Esophagus muscularis mucosa (tissue), 4 donors: ENCODE measurements at regions not wholly inside any gene's neighbourhood (a gene's known extent, or its start where the extent isn't known, plus 50 kb on each side); places are given as distances from the start of the nearest gene placed in this dataset.
"Not testable (repeated sequence)": the region's sequence is repeated elsewhere in the genome, so short reads cannot be mapped to it uniquely, and the experiment has no call there.

Source experiments
- DNase-seq: peaks from one replicate; pipeline ENCODE4 v3.0.0-alpha.2; 2017; ENCODE audit errors: extremely low spot score
- H3K27ac ChIP-seq, 4 donors: fragments of 200-600 bp; sonication (generic); replicated peaks in 1 of 4; 1 replicate in 3 of 4; 2 replicates in 1 of 4; pipeline ENCODE4 v1.5.1; 2016 to 2019; ENCODE audit warnings: mild to moderate bottlenecking in 1 of 4
- H3K27me3 ChIP-seq, 4 donors: fragments of 200-600 bp; sonication (generic); one replicate each; pipeline versions ENCODE4 v1.5.1 to v1.6.0; 2016 to 2019
- H3K36me3 ChIP-seq, 4 donors: fragments of 200-600 bp; sonication (generic); one replicate each; pipeline ENCODE4 v1.5.1; 2016 to 2019
- H3K4me1 ChIP-seq, 4 donors: fragments of 200-600 bp; sonication (generic); one replicate each; pipeline ENCODE4 v1.5.1; 2016 to 2019
- H3K4me3 ChIP-seq, 4 donors: fragments of 200-600 bp; sonication (generic); 1 replicate in 2 of 4; 2 replicates in 2 of 4; pipeline ENCODE4 v1.5.1; 2016 to 2019; ENCODE audit warnings: mild to moderate bottlenecking in 4 of 4, moderate library complexity in 1 of 4
- H3K9me3 ChIP-seq, 4 donors: fragments of 200-600 bp; sonication (generic); 1 replicate in 3 of 4; 2 replicates in 1 of 4; pipeline ENCODE4 v1.5.1; 2016 to 2019
- EP300 ChIP-seq: sonication (generic); formaldehyde crosslinking; IDR thresholded peaks from one replicate; pipeline ENCODE4 v1.6.1; 2017; ENCODE audit warnings: antibody characterized with exemption
- POLR2A ChIP-seq: fragments of 450-650 bp; IDR thresholded peaks from one replicate; pipeline ENCODE4 v1.6.1; 2017; ENCODE audit warnings: antibody characterized with exemption, moderate library complexity, mild to moderate bottlenecking, low read depth
- POLR2AphosphoS5 ChIP-seq, 2 donors: sonication (generic); formaldehyde crosslinking; IDR thresholded peaks; one replicate each; pipeline ENCODE4 v1.6.1; 2017; ENCODE audit warnings: antibody characterized with exemption in 2 of 2
- WGBS: methylation state at CpG from one replicate; pipeline ENCODE4 v1.1.5; 2018; 5-methylcytosine and 5-hydroxymethylcytosine counted together
- intact Hi-C: fragments of 100-400 bp; cut with DNase I; formaldehyde crosslinking; loops from one replicate; pipeline ENCODE4 v1.15.1; 2023
- TF ChIP-seq, protein P1 (sequence below), 3 experiments: fragments of 200-600 bp in 2 of 3; fragments of 450-650 bp in 1 of 3; sonication (generic) in 2 of 3; IDR thresholded peaks; one replicate each; pipeline ENCODE4 v1.5.1; 2017 to 2019; ENCODE audit warnings: antibody characterized with exemption in 3 of 3, mild to moderate bottlenecking in 2 of 3, moderate library complexity in 1 of 3

DNA sequence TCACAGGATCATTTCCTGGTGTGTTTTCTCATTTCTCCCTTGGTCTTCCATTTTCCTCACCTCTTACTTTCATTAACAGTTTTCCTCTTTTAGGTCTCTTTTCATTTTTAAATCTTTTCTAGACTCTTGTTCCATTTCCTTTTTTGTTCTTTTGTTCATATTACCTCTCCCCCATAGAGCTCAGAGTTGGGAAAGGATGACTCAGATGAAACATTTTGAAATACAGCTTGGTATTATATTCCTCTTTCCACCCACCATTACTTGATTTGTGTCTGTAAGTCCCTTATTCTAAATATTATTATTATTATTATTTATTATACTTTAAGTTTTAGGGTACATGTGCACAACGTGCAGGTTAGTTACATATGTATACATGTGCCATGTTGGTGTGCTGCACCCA is 153.1 kb downstream of the VGLL3 start:
- 82% methylated on average over 1 of the region's 1 CpG for WGBS

DNA sequence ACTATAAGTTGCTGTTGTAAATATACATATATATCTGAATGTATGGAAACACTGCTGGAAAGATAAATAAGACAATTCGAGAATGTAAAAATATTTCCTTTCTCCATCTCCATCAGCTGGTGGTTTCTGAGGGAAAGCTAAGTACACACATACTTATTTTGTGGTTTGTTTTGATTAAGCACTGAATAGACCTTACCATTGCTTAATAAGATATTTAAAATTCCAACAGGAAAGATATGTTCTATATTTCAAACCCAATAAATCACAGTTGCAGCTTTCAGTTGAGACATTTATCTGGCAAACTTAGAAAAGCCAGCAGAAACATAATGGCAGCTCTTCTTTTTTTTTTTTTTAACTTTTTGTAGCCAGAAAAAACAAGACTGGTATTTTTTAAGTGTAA is 160.4 kb downstream of the VGLL3 start:
- intact Hi-C loops = no loop called here
- Histone ChIP-seq H3K4me1 (no peaks in the 10 kb centered on the region), H3K4me3 (no peak overlapping the region), H3K9me3 (no peaks in the 10 kb centered on the region), H3K27ac (no peak overlapping the region), H3K36me3 (no peaks in the 10 kb centered on the region), H3K27me3 (no peaks in the 10 kb centered on the region)
- DNase-seq = no peak
- 28% methylated on average over 1 of the region's 1 CpG for whole genome bisulfite sequencing
- TF ChIP-seq EP300 = no peak
- TF ChIP-seq POLR2A = no peak
- no peak for TF ChIP-seq POLR2AphosphoS5 (IDR thresholded peaks at IDR 0.05)
- TF ChIP-seq, protein P1, sequence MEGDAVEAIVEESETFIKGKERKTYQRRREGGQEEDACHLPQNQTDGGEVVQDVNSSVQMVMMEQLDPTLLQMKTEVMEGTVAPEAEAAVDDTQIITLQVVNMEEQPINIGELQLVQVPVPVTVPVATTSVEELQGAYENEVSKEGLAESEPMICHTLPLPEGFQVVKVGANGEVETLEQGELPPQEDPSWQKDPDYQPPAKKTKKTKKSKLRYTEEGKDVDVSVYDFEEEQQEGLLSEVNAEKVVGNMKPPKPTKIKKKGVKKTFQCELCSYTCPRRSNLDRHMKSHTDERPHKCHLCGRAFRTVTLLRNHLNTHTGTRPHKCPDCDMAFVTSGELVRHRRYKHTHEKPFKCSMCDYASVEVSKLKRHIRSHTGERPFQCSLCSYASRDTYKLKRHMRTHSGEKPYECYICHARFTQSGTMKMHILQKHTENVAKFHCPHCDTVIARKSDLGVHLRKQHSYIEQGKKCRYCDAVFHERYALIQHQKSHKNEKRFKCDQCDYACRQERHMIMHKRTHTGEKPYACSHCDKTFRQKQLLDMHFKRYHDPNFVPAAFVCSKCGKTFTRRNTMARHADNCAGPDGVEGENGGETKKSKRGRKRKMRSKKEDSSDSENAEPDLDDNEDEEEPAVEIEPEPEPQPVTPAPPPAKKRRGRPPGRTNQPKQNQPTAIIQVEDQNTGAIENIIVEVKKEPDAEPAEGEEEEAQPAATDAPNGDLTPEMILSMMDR (IDR thresholded peaks at IDR 0.05) = no peak

More for the DNA sequence above, 153.1 kb downstream of the VGLL3 start:
- Histone ChIP-seq H3K4me1 (no peaks in the 10 kb centered on the region), H3K36me3 (no peaks in the 10 kb centered on the region), H3K27me3 (no peaks in the 10 kb centered on the region), H3K4me3 (no peak overlapping the region), H3K9me3 (no peaks in the 10 kb centered on the region), H3K27ac (no peak overlapping the region)
- intact Hi-C loops = no loop called here
- TF ChIP-seq, protein P1 (IDR thresholded peaks at IDR 0.05) = no peak
- TF ChIP-seq POLR2AphosphoS5 (IDR thresholded peaks at IDR 0.05) = no peak
- TF ChIP-seq POLR2A = no peak
- TF ChIP-seq EP300 = no peak
- no peak for DNase-seq

DNA sequence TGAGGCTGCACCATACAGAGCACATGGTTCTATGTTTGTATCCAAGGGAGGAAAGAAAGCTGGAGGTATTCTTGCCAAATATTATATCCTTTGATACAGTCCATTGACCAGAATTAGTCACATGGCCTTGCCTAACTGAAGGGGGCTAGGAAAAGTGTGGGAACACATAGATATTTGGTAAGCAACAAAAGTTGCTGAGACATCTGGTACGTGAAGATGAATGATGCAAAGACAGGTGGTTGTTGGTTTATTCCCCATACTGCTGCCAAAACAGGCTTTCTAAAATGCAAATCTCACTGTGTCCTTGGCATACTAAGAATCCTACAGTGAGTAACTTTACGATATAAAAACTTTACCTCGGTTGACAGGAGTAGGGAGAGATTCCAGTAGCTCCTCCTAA is 162.2 kb downstream of the VGLL3 start:
- Histone ChIP-seq H3K36me3 (no peaks in the 10 kb centered on the region), H3K9me3 (no peaks in the 10 kb centered on the region), H3K27ac (no peak overlapping the region), H3K27me3 (no peaks in the 10 kb centered on the region), H3K4me1 (no peaks in the 10 kb centered on the region), H3K4me3 (no peak overlapping the region)
- 72% methylated on average over 3 of the region's 3 CpGs for WGBS
- TF ChIP-seq, protein P1 (IDR thresholded peaks at IDR 0.05) = no peak
- TF ChIP-seq EP300 (no peak), POLR2AphosphoS5 (IDR thresholded peaks at IDR 0.05) (no peak), POLR2A (no peak)
- DNase-seq = no peak
- intact Hi-C loops = no loop called here

DNA sequence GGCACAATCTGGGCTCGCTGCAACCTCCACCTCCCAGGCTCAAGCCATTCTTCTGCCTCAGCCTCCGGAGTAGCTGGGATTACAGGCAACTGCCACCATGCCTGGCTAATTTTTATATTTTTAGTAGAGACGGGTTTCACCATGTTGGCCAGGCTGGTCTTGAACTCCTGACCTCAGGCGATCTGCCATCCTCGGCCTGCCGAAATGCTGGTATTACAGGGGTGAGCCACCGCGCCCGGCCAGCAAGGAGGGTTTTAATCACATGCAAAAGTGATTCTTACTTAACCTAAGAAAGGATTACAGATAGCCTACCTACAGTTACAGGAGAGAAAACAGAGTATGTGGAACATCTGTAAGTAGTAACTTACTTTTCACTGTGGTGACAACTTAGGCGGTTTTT is 163.4 kb downstream of the VGLL3 start:
- H3K36me3 ChIP-seq, DNase-seq, H3K4me3 ChIP-seq, intact Hi-C loops, H3K27ac ChIP-seq, H3K9me3 ChIP-seq, H3K4me1 ChIP-seq, H3K27me3 ChIP-seq: not testable (repeated sequence)
- WGBS = 89% methylated on average over 10 of the region's 10 CpGs

DNA sequence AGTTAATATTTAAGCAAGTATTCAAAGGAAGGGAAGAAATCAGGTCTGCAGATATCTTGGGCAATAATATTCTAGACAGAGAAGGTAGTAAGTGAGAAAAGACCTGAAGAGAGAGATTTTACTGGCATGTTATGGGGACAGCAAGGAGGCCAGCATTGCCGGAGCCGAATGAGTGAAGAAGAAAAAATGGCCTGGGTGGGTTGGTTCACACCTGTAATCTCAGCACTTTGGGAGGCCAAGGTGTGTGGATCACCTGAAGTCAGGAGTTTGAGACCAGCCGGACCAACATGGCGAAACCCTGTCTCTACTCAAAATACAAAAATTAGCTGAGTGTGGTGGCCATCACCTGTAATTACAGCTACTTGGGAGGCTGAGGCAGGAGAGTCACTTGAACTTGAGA is 164.7 kb downstream of the VGLL3 start:
- intact Hi-C loops = no loop called here
- DNase-seq = no peak
- no peaks in the 10 kb centered on the region for H3K36me3 ChIP-seq
- TF ChIP-seq, protein P1 (IDR thresholded peaks at IDR 0.05) = no peak
- TF ChIP-seq POLR2AphosphoS5 (IDR thresholded peaks at IDR 0.05) (no peak), EP300 (no peak), POLR2A (no peak)
- no peak overlapping the region for H3K27ac ChIP-seq
- no peak overlapping the region for H3K4me3 ChIP-seq
- no peaks in the 10 kb centered on the region for H3K9me3 ChIP-seq
- H3K4me1 ChIP-seq = no peaks in the 10 kb centered on the region
- 83% methylated on average over 4 of the region's 4 CpGs for WGBS
- no peaks in the 10 kb centered on the region for H3K27me3 ChIP-seq
